ENCODE measurements at regions not wholly inside any gene's neighbourhood (a gene's known extent, or its start where the extent isn't known, plus 50 kb on each side); places are given as distances from the start of the nearest gene placed in this dataset.

DNA sequence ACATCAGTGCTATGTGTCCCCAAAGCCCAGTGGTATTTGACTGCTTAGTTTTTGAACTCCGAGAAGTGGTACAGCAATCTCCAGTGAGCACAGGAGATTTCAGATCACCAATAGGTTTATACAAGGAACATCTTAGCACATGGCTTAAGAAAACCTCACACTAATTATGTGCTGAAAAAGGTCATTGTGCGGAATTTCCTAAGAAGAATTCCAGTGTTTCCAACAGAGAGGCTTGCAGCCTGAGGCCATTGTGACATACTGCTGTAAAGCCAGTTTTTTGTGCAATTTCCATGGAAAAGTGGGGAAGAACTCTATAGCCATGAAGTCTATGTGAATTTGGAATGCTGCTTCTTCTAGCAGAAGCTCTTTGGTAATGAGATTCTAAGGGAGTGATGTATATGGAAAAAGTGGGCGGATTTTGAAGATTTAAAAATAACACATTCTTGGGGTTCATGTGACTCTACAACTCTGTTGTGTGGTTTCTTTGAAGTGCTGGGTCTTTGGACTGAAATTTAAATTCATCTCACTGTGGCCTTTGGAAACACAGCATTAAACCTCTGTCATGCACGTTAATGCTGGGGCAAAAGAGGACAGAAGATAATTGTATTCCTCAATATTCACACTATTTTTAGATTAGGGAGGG, 110.5 kb upstream of the CD180 start:
- no peak overlapping the region for H3K27ac ChIP-seq (ENCODE audit: low read depth, low read length)
- no peak overlapping the region for H3K4me2 ChIP-seq (ENCODE audit: low read length)
- H3K9me2 ChIP-seq (replicated peaks; ENCODE audit: control insufficient read depth, low read length): no peaks in the 10 kb centered on the region
- no peaks in the 10 kb centered on the region for H3K79me2 ChIP-seq (ENCODE audit: control insufficient read depth, low read length)
- no peaks in the 10 kb centered on the region for H3F3A ChIP-seq (ENCODE audit: control insufficient read depth, insufficient read depth)
- no peaks in the 10 kb centered on the region for H4K20me1 ChIP-seq (ENCODE audit: control insufficient read depth, insufficient read depth, low read depth, low read length)
- H3K4me3 ChIP-seq (ENCODE audit: low read length): no peak overlapping the region
- no peaks in the 10 kb centered on the region for H3K36me3 ChIP-seq (ENCODE audit: control insufficient read depth, low read length)
- H3K27me3 ChIP-seq (ENCODE audit: control insufficient read depth, low read length): no peaks in the 10 kb centered on the region
- H3K9me3 ChIP-seq (ENCODE audit: control insufficient read depth, insufficient read depth, low read length): no peaks in the 10 kb centered on the region
- TF ChIP-seq, protein P1, sequence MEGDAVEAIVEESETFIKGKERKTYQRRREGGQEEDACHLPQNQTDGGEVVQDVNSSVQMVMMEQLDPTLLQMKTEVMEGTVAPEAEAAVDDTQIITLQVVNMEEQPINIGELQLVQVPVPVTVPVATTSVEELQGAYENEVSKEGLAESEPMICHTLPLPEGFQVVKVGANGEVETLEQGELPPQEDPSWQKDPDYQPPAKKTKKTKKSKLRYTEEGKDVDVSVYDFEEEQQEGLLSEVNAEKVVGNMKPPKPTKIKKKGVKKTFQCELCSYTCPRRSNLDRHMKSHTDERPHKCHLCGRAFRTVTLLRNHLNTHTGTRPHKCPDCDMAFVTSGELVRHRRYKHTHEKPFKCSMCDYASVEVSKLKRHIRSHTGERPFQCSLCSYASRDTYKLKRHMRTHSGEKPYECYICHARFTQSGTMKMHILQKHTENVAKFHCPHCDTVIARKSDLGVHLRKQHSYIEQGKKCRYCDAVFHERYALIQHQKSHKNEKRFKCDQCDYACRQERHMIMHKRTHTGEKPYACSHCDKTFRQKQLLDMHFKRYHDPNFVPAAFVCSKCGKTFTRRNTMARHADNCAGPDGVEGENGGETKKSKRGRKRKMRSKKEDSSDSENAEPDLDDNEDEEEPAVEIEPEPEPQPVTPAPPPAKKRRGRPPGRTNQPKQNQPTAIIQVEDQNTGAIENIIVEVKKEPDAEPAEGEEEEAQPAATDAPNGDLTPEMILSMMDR (IDR thresholded peaks at IDR 0.05; ENCODE audit: low read depth, low read length, poor library complexity, severe bottlenecking): no peak
- H3K4me1 ChIP-seq (ENCODE audit: control insufficient read depth, low read length): no peaks in the 10 kb centered on the region

- Histone ChIP-seq H3K36me3 (ENCODE audit: control insufficient read depth, low read length) (no peaks in the 10 kb centered on the region), H3K9me2 (replicated peaks; ENCODE audit: control insufficient read depth, low read length) (no peaks in the 10 kb centered on the region), H3K4me1 (ENCODE audit: control insufficient read depth, low read length) (no peaks in the 10 kb centered on the region), H3K4me2 (ENCODE audit: low read length) (no peak overlapping the region), H3K9me3 (ENCODE audit: control insufficient read depth, insufficient read depth, low read length) (no peaks in the 10 kb centered on the region), H3K27ac (ENCODE audit: low read depth, low read length) (no peak overlapping the region), H3K4me3 (ENCODE audit: low read length) (no peak overlapping the region), H3F3A (ENCODE audit: control insufficient read depth, insufficient read depth) (no peaks in the 10 kb centered on the region), H4K20me1 (ENCODE audit: control insufficient read depth, insufficient read depth, low read depth, low read length) (no peaks in the 10 kb centered on the region), H3K79me2 (ENCODE audit: control insufficient read depth, low read length) (no peaks in the 10 kb centered on the region), H3K27me3 (ENCODE audit: control insufficient read depth, low read length) (no peaks in the 10 kb centered on the region)
- TF ChIP-seq, protein P1 (IDR thresholded peaks at IDR 0.05; ENCODE audit: low read depth, low read length, poor library complexity, severe bottlenecking): no peak
- no peak for TF ChIP-seq EZH2phosphoT487 (IDR thresholded peaks at IDR 0.05; ENCODE audit: borderline replicate concordance, low read length)
Observed at GRCh38 chr5:67305913-67306710, 109.5 kb upstream of the CD180 start.

DNA sequence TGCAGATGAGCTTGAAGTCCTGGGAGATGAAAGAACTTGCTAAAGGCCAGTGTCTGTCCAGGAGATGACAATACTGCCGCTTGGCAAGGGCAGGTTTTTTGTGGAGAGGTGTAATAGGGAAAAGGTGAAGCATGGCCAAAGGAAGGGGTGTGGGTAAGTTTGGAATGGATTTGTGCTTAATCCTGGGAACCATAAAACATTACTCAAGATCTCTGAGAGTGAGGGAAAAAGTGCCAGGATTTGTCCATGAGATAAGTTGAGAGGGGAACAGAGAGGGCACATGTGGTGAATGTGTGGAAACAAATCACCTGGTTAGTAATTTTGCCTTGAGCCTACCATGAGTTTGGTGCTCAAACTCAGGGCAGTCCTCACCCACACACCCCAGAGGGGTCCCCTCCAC, 108.8 kb upstream of the CD180 start:
- H3F3A ChIP-seq (ENCODE audit: control insufficient read depth, insufficient read depth): no peaks in the 10 kb centered on the region
- no peak for TF ChIP-seq EZH2phosphoT487 (IDR thresholded peaks at IDR 0.05; ENCODE audit: borderline replicate concordance, low read length)
- TF ChIP-seq, protein P1 (IDR thresholded peaks at IDR 0.05; ENCODE audit: low read depth, low read length, poor library complexity, severe bottlenecking): no peak
- no peaks in the 10 kb centered on the region for H3K9me3 ChIP-seq (ENCODE audit: control insufficient read depth, insufficient read depth, low read length)
- H3K4me1 ChIP-seq (ENCODE audit: control insufficient read depth, low read length): no peaks in the 10 kb centered on the region
- no peaks in the 10 kb centered on the region for H3K79me2 ChIP-seq (ENCODE audit: control insufficient read depth, low read length)
- no peak overlapping the region for H3K4me3 ChIP-seq (ENCODE audit: low read length)
- no peak overlapping the region for H3K4me2 ChIP-seq (ENCODE audit: low read length)
- no peaks in the 10 kb centered on the region for H3K36me3 ChIP-seq (ENCODE audit: control insufficient read depth, low read length)
- no peaks in the 10 kb centered on the region for H3K27me3 ChIP-seq (ENCODE audit: control insufficient read depth, low read length)
- no peaks in the 10 kb centered on the region for H3K9me2 ChIP-seq (replicated peaks; ENCODE audit: control insufficient read depth, low read length)
- no peaks in the 10 kb centered on the region for H4K20me1 ChIP-seq (ENCODE audit: control insufficient read depth, insufficient read depth, low read depth, low read length)
- H3K27ac ChIP-seq (ENCODE audit: low read depth, low read length): no peak overlapping the region

Measured in DOHH2 (cell line).